ENCODE measurements at regions not wholly inside any gene's neighbourhood (a gene's known extent, or its start where the extent isn't known, plus 50 kb on each side); places are given as distances from the start of the nearest gene placed in this dataset.

DNA sequence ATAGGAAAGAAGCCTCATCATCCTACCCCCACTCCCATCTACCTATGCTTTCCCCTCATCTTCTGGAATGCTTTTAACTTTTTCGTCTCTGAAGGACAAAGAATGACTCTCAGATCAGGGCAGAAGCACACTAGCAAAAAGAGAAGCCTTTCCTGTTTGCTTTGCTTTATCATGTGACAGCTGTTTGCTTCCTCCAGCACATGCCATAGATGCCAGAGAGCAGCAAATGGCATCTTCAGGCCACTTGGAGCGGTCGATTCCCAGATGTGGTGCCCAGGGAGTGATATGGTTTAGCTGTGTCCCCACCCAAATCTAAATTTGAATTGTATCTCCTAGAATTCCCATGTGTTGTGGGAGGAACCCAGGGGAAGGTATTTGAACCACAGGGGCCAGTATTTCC is 294.8 kb downstream of the GADD45G start:
- TF ChIP-seq, protein P1, sequence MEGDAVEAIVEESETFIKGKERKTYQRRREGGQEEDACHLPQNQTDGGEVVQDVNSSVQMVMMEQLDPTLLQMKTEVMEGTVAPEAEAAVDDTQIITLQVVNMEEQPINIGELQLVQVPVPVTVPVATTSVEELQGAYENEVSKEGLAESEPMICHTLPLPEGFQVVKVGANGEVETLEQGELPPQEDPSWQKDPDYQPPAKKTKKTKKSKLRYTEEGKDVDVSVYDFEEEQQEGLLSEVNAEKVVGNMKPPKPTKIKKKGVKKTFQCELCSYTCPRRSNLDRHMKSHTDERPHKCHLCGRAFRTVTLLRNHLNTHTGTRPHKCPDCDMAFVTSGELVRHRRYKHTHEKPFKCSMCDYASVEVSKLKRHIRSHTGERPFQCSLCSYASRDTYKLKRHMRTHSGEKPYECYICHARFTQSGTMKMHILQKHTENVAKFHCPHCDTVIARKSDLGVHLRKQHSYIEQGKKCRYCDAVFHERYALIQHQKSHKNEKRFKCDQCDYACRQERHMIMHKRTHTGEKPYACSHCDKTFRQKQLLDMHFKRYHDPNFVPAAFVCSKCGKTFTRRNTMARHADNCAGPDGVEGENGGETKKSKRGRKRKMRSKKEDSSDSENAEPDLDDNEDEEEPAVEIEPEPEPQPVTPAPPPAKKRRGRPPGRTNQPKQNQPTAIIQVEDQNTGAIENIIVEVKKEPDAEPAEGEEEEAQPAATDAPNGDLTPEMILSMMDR (IDR thresholded peaks at IDR 0.05) = no peak
- DNase-seq (ENCODE audit: low spot score in 2 of 2) = no peak
- no peaks in the 10 kb centered on the region for H3K9me3 ChIP-seq
- no peak overlapping the region for H3K4me3 ChIP-seq
- no peaks in the 10 kb centered on the region for H3K27me3 ChIP-seq
- H3K36me3 ChIP-seq = no peaks in the 10 kb centered on the region
- intact Hi-C loops (cut with DNase I) = no loop called here
- no peak overlapping the region for H3K27ac ChIP-seq
- peaks cover 0 to 5% of the 10 kb centered on the region in 2 donors for H3K4me1 ChIP-seq

DNA sequence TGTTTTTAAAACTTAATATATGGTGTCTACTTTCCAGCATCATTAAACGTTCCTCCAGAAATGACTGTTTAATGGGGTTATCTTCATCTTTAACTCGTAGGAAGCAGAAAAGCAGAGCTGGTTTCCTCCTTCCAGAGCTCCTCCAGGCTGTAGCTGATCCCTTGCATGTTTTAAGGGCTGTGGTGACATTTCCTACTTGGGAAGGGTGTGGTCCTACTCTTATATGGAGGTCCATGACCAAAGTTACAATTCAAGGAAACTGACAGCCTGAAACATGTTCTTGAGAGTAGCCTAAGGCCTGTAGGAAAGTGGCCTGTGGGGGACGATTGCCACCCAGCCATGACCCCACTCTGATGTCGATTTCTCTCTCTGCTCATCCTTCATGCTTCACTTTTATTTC is 297.1 kb downstream of the GADD45G start:
- Histone ChIP-seq H3K27ac (no peak overlapping the region), H3K9me3 (no peaks in the 10 kb centered on the region), H3K4me3 (no peak overlapping the region), H3K27me3 (no peaks in the 10 kb centered on the region), H3K4me1 (peaks cover 0 to 5% of the 10 kb centered on the region in 2 donors), H3K36me3 (no peaks in the 10 kb centered on the region)
- intact Hi-C loops (cut with DNase I) = no loop called here
- DNase-seq (ENCODE audit: low spot score in 2 of 2) = no peak
- TF ChIP-seq, protein P1 (IDR thresholded peaks at IDR 0.05) = no peak

DNA sequence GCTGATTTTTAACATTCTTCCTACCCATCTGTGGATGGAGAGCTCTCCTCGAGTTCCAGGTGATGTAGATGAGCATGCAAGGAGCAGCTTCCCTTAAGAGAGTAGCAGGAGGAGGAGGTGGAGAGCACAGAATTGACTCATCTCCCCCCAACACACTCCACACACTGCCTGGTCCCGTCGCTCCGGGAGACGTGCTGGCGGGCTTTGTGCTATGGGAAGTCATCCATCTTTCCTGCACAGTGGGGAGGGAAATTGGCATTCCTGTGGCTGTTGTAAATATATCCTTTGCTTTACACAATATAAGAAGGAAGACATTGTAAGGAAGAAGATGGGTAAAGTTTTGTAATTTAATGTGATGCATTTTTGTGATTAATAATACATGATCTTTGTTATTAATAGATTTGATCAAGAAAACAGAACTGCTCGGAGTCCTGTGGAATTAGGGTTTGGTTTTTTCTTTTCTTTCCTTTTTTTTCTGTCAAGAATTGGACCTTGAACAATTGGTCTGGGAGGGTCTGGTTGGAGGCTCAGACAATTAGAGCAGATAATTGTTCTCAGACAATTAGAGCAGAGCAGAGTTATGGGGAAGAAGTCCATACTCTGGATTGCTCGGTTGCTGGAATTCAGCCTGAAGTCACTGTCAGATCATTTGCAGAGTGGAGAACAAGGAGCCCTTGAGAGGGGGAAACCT is 297.8 kb downstream of the GADD45G start:
- peaks cover 0 to 5% of the 10 kb centered on the region in 2 donors for H3K4me1 ChIP-seq
- no peaks in the 10 kb centered on the region for H3K27me3 ChIP-seq
- intact Hi-C loops (cut with DNase I) = no loop called here
- H3K36me3 ChIP-seq = no peaks in the 10 kb centered on the region
- no peak overlapping the region for H3K4me3 ChIP-seq
- no peaks in the 10 kb centered on the region for H3K9me3 ChIP-seq
- TF ChIP-seq, protein P1 (IDR thresholded peaks at IDR 0.05) = no peak
- DNase-seq (ENCODE audit: low spot score in 2 of 2) = no peak
- no peak overlapping the region for H3K27ac ChIP-seq

DNA sequence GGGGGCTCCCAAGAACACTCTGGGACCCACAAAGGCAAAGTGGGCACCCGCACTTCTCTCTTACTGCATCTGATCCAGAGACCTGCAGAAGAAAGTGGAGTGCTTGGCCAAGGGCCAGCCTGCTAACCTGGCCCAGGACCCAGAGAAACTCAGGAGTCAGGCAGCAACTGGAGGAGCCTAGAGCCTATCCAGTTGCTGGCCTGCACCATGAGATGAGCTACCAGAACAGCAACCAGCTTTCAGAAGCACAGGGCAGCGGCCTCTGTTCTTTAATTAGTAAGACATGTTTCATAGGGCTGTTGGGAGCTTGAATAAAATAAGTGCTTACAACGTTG is 298.3 kb downstream of the GADD45G start:
- DNase-seq (ENCODE audit: low spot score in 2 of 2) = no peak
- intact Hi-C loops (cut with DNase I) = no loop called here
- Histone ChIP-seq H3K27me3 (no peaks in the 10 kb centered on the region), H3K4me3 (no peak overlapping the region), H3K9me3 (no peaks in the 10 kb centered on the region), H3K27ac (no peak overlapping the region), H3K4me1 (peaks cover 0 to 5% of the 10 kb centered on the region in 2 donors), H3K36me3 (no peaks in the 10 kb centered on the region)
- TF ChIP-seq, protein P1 (IDR thresholded peaks at IDR 0.05) = no peak

DNA sequence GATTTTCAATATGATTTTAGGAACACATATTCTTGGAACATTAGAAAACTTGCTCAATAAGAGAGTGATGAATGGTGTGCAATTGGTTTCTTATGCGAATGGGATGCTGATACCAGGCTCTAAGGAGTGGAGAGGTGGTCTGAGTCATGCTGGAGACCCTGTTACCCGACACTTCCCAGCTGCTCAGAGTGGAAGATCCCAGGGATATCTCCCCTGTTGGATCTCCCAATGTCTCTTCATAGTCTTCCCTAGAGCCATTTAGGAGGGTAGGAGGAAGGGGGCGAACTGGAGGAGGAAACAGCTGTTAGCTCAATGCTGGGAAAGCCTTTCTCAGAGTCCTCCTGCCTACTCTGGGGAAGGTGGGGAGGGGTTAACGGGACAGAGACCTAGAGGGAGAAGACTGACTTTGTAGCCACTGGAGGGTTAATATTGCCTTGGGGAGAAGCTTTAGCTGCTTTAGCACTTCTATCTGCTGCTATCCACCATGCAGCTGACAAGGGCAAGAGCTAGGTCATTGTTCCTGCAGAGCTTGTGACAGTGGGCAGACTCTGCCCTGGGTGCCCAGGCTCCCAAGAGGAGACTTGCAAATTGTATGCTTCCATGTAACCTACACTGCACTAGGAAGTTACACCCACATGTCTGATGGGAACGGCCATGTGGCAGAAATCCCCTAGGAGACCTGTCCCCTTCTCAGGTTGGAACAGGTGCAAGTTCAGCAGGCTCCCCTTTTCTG is 301.0 kb downstream of the GADD45G start:
- H3K4me1 ChIP-seq = peaks cover 0 to 5% of the 10 kb centered on the region in 2 donors
- H3K9me3 ChIP-seq = no peaks in the 10 kb centered on the region
- intact Hi-C loops (cut with DNase I) = no loop called here
- H3K36me3 ChIP-seq = no peaks in the 10 kb centered on the region
- H3K4me3 ChIP-seq = no peak overlapping the region
- no peak overlapping the region for H3K27ac ChIP-seq
- no peaks in the 10 kb centered on the region for H3K27me3 ChIP-seq
- no peak for DNase-seq (ENCODE audit: low spot score in 2 of 2)
- TF ChIP-seq, protein P1 (IDR thresholded peaks at IDR 0.05) = no peak

Measured in ascending aorta (tissue), 2 donors.